Activated B cell treated with CpG ODN at 0.5 μM for 24 hours (primary cell): ENCODE measurements at regions not wholly inside any gene's neighbourhood (a gene's known extent, or its start where the extent isn't known, plus 50 kb on each side); places are given as distances from the start of the nearest gene placed in this dataset.

Experiments used
- ATAC-seq: fragments of 200-7000 bp; cut with Tn5 transposase; one replicate; pipeline ENCODE4 v1.10.0; 2021; ENCODE audit warnings: low read depth, mild to moderate bottlenecking, moderate library complexity
- CTCF ChIA-PET: fragments of 350-600 bp; sonication (Branson Sonifier 250); formaldehyde crosslinking; loops from one replicate; lab custom pipeline; 2021; ENCODE audit warnings: antibody characterized with exemption; lab: Charles Lee
- POLR2A ChIA-PET: fragments of 350-600 bp; sonication (Branson Sonifier 250); formaldehyde crosslinking; loops from one replicate; lab custom pipeline; 2021; ENCODE audit warnings: antibody characterized with exemption; lab: Charles Lee
- DNase-seq: peaks from one replicate; pipeline ENCODE4 v3.0.0; 2022
- H3K27ac Mint-ChIP-seq: one replicate; pipeline ENCODE4 v1.8.0; 2020; ENCODE audit warnings: mixed read lengths
- H3K27me3 Mint-ChIP-seq: one replicate; pipeline ENCODE4 v1.8.0; 2021; ENCODE audit warnings: mixed read lengths
- H3K36me3 Mint-ChIP-seq: one replicate; pipeline ENCODE4 v1.8.0; 2021; ENCODE audit warnings: low read depth, mixed read lengths
- H3K4me1 Mint-ChIP-seq: one replicate; pipeline ENCODE4 v1.8.0; 2021; ENCODE audit warnings: mixed read lengths
- H3K4me3 Mint-ChIP-seq: one replicate; pipeline ENCODE4 v1.8.0; 2020; ENCODE audit warnings: mild to moderate bottlenecking, mixed read lengths
- H3K9me3 Mint-ChIP-seq: one replicate; pipeline ENCODE4 v1.8.0; 2020; ENCODE audit warnings: mixed read lengths
- intact Hi-C: fragments of 100-400 bp; cut with micrococcal nuclease; formaldehyde crosslinking; loops from one replicate; pipeline ENCODE4 v1.15.1; 2024
- TF ChIP-seq, protein P1 (sequence below): fragments of 200-600 bp; IDR thresholded peaks from one replicate; pipeline ENCODE4 v1.8.0; 2022; ENCODE audit warnings: antibody characterized with exemption, mild to moderate bottlenecking

DNA sequence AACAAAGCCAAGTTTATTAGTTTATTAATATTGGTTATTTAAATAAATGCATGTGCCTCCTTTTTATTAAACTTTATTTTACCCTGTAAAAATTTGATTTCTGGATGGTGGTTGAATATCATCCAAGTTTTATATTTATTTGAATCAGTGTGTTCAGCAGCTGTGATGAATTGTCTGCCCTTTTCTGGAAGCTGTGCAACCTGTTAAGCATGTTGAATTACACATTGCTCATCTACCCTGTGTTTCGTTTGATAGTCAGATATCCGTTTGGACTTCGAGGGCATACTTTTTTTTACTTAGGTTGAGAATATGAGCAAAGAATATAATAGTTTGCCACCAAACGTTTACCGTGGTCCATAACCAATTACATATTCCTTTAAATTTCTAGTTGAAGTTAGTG lies 95.8 kb upstream of the TENM3 start:
- TF ChIP-seq, protein P1, sequence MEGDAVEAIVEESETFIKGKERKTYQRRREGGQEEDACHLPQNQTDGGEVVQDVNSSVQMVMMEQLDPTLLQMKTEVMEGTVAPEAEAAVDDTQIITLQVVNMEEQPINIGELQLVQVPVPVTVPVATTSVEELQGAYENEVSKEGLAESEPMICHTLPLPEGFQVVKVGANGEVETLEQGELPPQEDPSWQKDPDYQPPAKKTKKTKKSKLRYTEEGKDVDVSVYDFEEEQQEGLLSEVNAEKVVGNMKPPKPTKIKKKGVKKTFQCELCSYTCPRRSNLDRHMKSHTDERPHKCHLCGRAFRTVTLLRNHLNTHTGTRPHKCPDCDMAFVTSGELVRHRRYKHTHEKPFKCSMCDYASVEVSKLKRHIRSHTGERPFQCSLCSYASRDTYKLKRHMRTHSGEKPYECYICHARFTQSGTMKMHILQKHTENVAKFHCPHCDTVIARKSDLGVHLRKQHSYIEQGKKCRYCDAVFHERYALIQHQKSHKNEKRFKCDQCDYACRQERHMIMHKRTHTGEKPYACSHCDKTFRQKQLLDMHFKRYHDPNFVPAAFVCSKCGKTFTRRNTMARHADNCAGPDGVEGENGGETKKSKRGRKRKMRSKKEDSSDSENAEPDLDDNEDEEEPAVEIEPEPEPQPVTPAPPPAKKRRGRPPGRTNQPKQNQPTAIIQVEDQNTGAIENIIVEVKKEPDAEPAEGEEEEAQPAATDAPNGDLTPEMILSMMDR: no peak
- ChIA-PET CTCF (no interaction called here), POLR2A (no interaction called here)
- Mint-ChIP-seq H3K27me3 (peaks cover 34% of the 10 kb centered on the region), H3K27ac (no peak overlapping the region), H3K9me3 (no peaks in the 10 kb centered on the region), H3K36me3 (no peaks in the 10 kb centered on the region), H3K4me1 (peaks cover 18% of the 10 kb centered on the region), H3K4me3 (no peak overlapping the region)
- ATAC-seq: no peak
- intact Hi-C loops: no loop called here
- DNase-seq: no peak

DNA sequence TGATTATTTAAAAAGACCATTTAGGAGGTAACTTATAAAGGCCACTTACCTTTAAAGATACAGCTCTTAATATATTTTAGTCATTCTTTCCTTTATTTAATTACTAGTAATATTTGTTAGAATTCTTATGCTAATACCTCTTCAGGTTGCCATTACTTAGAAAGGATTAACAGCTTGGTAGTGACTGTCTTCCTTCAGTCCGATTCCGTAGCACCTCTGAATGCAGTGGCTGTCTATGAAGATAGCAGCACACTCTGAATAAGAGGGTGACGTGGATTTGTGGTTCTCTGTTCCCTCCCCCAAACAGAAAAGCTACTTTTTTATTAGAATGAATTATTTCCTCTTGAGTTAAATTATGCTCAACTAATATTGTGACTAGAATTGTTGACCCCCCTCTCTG lies 92.6 kb upstream of the TENM3 start:
- H3K9me3 Mint-ChIP-seq: no peaks in the 10 kb centered on the region
- peaks cover 14% of the 10 kb centered on the region for H3K27me3 Mint-ChIP-seq
- H3K36me3 Mint-ChIP-seq: no peaks in the 10 kb centered on the region
- ChIA-PET POLR2A (no interaction called here), CTCF (no interaction called here)
- intact Hi-C loops: no loop called here
- no peak for DNase-seq
- no peak overlapping the region for H3K4me3 Mint-ChIP-seq
- ATAC-seq: no peak
- no peaks in the 10 kb centered on the region for H3K4me1 Mint-ChIP-seq
- TF ChIP-seq, protein P1: no peak
- H3K27ac Mint-ChIP-seq: no peak overlapping the region

DNA sequence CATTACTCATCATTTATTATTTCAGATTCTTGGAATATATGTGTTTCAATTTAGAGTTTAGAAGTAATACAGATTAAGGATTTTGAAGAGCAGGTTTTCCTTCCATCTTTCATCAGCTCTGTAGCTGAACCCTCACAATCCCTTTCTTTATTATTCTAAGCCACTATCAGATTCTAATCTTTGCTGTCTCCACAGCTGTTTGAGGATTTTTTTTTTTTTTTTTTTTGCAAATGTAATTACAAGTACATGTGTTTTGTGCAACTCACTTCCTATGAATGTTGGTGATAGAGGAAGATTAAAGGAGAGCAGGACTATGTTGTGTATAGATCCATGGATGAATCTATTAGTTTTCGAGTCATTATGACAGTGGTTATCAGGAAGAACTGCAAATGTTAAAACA lies 87.4 kb upstream of the TENM3 start:
- Mint-ChIP-seq H3K27ac (no peak overlapping the region), H3K9me3 (no peaks in the 10 kb centered on the region), H3K36me3 (no peaks in the 10 kb centered on the region), H3K4me1 (no peaks in the 10 kb centered on the region), H3K27me3 (no peaks in the 10 kb centered on the region), H3K4me3 (no peak overlapping the region)
- TF ChIP-seq, protein P1: no peak
- ATAC-seq (no peak), DNase-seq (no peak)
- intact Hi-C loops: no loop called here
- ChIA-PET CTCF (no interaction called here), POLR2A (no interaction called here)

DNA sequence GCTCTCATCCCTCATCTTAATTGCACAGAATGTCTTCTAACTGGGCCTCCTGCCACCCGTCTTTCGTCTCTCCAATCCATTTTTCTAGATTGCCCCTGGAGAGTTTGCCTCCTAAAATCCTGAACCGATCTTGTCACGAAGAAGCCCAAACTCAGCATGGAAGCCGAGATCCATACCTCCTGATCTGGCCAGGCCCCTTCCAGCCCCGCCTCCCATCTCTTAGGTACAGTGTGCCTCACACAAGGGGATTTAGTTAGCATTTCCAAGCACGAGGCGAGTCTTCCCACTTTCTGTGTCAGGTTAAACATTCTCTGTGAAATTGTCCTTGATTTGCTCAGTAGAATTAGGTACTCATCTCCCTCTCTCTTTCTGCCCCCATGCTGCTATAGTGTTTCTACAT lies 80.0 kb upstream of the TENM3 start:
- H3K9me3 Mint-ChIP-seq: no peaks in the 10 kb centered on the region
- ChIA-PET CTCF (no interaction called here), POLR2A (no interaction called here)
- no peaks in the 10 kb centered on the region for H3K27me3 Mint-ChIP-seq
- intact Hi-C loops: no loop called here
- H3K27ac Mint-ChIP-seq: no peak overlapping the region
- no peak overlapping the region for H3K4me3 Mint-ChIP-seq
- no peak for ATAC-seq
- H3K4me1 Mint-ChIP-seq: no peaks in the 10 kb centered on the region
- no peak for DNase-seq
- no peaks in the 10 kb centered on the region for H3K36me3 Mint-ChIP-seq
- TF ChIP-seq, protein P1: no peak

DNA sequence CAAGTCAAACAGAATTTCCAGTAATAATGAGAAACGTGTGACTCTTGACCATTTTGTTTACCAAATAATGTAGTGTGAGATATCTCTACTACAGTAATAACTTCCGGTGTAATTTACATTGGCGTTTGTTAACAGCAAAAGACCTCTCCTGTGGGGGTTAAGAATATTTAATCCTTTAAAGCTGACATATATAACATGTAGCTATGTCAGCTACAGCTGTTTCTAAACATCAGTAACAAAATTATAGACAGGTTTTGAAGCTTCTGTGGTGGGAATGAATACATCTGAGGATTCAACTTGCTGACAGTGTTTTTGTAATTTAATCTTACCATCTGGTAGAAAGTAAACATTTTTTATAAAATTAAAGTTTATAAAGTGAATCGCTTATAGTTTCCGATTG lies 73.6 kb upstream of the TENM3 start:
- Mint-ChIP-seq H3K36me3 (no peaks in the 10 kb centered on the region), H3K4me1 (no peaks in the 10 kb centered on the region), H3K27me3 (no peaks in the 10 kb centered on the region), H3K27ac (no peak overlapping the region), H3K9me3 (no peaks in the 10 kb centered on the region), H3K4me3 (no peak overlapping the region)
- ChIA-PET POLR2A (no interaction called here), CTCF (no interaction called here)
- TF ChIP-seq, protein P1: no peak
- DNase-seq: no peak
- ATAC-seq: no peak
- intact Hi-C loops: no loop called here
